ENCODE measurements at regions not wholly inside any gene's neighbourhood (a gene's known extent, or its start where the extent isn't known, plus 50 kb on each side); places are given as distances from the start of the nearest gene placed in this dataset.
A peak's percentile ranks its signal among the peaks of the same experiment; 100 is the strongest.

DNA sequence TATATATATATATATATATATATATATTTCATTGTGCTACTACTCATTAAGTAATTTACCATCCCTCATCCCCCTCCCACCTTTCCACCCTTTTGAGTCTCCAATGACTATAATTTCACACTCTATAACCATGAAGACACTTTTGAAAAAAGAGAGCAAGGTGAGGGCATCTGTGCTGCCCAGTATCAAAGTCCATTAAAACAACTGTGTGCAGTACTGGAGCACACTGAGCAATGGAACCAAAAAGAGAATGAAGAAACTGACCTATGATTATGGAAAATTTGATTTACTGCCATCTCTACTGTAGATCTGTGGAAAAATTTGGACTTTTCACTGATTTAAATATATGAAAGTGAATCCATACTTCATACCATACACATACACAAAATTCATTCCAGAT is 217.9 kb downstream of the COL4A1 start:
- no peak overlapping the region for H3K4me3 Mint-ChIP-seq
- H3K27me3 Mint-ChIP-seq (ENCODE audit: insufficient read depth), result no peaks in the 10 kb centered on the region
- no peak for DNase-seq
- no peaks in the 10 kb centered on the region for H3K36me3 Mint-ChIP-seq (ENCODE audit: low read depth)
- H3K27ac Mint-ChIP-seq, result no peak overlapping the region
- Histone ChIP-seq H3K27ac (ENCODE audit: low read depth, low read length) (no peak overlapping the region), H3K9me3 (ENCODE audit: control insufficient read depth, low read length) (no peaks in the 10 kb centered on the region), H3K9ac (ENCODE audit: extremely low read depth, low read length, poor library complexity, severe bottlenecking) (no peak overlapping the region), H3K36me3 (ENCODE audit: control insufficient read depth, insufficient read depth, low read length) (no peaks in the 10 kb centered on the region), H3K27me3 (ENCODE audit: control insufficient read depth, insufficient read depth, low read length, poor library complexity, severe bottlenecking) (no peaks in the 10 kb centered on the region), H3K4me1 (ENCODE audit: control insufficient read depth, insufficient read depth, low read length) (no peaks in the 10 kb centered on the region), H3K4me3 (ENCODE audit: low read length) (no peak overlapping the region)
- TF ChIP-seq, protein P1, sequence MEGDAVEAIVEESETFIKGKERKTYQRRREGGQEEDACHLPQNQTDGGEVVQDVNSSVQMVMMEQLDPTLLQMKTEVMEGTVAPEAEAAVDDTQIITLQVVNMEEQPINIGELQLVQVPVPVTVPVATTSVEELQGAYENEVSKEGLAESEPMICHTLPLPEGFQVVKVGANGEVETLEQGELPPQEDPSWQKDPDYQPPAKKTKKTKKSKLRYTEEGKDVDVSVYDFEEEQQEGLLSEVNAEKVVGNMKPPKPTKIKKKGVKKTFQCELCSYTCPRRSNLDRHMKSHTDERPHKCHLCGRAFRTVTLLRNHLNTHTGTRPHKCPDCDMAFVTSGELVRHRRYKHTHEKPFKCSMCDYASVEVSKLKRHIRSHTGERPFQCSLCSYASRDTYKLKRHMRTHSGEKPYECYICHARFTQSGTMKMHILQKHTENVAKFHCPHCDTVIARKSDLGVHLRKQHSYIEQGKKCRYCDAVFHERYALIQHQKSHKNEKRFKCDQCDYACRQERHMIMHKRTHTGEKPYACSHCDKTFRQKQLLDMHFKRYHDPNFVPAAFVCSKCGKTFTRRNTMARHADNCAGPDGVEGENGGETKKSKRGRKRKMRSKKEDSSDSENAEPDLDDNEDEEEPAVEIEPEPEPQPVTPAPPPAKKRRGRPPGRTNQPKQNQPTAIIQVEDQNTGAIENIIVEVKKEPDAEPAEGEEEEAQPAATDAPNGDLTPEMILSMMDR (conservative IDR thresholded peaks at IDR 0.05), result no peak
- H3K9me3 Mint-ChIP-seq, result peaks cover 3% of the 10 kb centered on the region
- H3K4me1 Mint-ChIP-seq, result no peaks in the 10 kb centered on the region

DNA sequence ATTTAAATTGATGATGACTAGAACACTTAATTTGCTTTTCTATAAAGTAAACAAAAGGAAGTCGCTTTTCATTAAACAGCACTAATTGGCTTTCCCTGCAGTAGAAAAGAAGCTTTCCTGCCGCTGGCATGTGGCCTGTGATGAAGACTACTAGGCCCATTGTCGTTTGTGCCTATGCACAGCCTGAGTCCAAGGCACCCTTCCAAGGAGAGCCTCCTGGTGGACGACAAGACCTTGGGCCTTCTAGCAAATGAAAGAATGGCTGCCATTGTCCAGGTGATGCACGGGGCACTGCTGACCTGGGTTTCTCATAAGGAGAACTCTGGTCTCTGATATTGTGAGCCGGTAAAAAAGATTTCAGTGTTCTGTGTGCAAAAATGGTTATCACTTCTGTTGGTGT is 233.0 kb downstream of the COL4A1 start:
- H3K27me3 ChIP-seq (ENCODE audit: control insufficient read depth, insufficient read depth, low read length, poor library complexity, severe bottlenecking), result no peaks in the 10 kb centered on the region
- H3K9me3 ChIP-seq (ENCODE audit: control insufficient read depth, low read length), result no peaks in the 10 kb centered on the region
- no peaks in the 10 kb centered on the region for H3K4me1 ChIP-seq (ENCODE audit: control insufficient read depth, insufficient read depth, low read length)
- H3K9ac ChIP-seq (ENCODE audit: extremely low read depth, low read length, poor library complexity, severe bottlenecking), result no peak overlapping the region
- H3K4me3 ChIP-seq (ENCODE audit: low read length), result no peak overlapping the region
- Mint-ChIP-seq H3K4me1 (peaks cover 10% of the 10 kb centered on the region), H3K27ac (no peak overlapping the region), H3K36me3 (ENCODE audit: low read depth) (no peaks in the 10 kb centered on the region), H3K9me3 (peaks cover 5% of the 10 kb centered on the region), H3K27me3 (ENCODE audit: insufficient read depth) (peaks cover 2% of the 10 kb centered on the region), H3K4me3 (no peak overlapping the region)
- TF ChIP-seq, protein P1 (conservative IDR thresholded peaks at IDR 0.05), result peak; percentile 65
- no peak for DNase-seq
- WGBS, 2 experiments (ENCODE audit: insufficient coverage in 1 of 2, insufficient read length in 1 of 2), result 83 to 97% methylated on average over 3 to 6 of the region's 6 CpGs
- no peaks in the 10 kb centered on the region for H3K36me3 ChIP-seq (ENCODE audit: control insufficient read depth, insufficient read depth, low read length)
- no peak overlapping the region for H3K27ac ChIP-seq (ENCODE audit: low read depth, low read length)

DNA sequence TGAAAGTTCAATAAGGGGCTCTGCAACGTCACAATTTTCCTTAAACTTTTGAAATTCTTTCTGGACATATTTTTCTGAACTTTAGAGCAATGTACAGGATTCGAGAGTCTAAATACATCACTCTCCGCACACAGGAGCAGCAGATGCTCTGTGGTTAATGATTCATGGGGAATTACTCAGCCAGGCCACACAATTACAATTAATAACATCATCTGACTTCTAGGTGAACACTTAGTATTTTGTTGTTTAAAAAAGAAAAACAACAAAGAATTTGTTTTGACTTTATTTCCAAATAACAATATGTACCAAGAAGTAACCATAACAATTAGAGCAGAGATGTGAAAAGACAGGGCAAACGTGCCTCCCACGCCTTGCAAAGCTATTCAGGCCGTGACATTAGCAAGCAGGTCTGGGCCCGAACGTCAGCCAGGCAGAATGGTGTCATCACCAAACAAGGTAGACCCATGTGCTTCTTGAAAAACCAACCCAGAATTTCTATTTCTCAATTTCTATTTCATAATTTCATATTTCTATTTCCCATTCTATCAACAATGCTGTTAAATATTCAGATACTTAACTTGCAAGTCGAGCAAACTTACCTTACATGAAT is 236.3 kb downstream of the COL4A1 start:
- Histone ChIP-seq H3K27ac (ENCODE audit: low read depth, low read length) (no peak overlapping the region), H3K4me1 (ENCODE audit: control insufficient read depth, insufficient read depth, low read length) (no peaks in the 10 kb centered on the region), H3K9ac (ENCODE audit: extremely low read depth, low read length, poor library complexity, severe bottlenecking) (no peak overlapping the region), H3K4me3 (ENCODE audit: low read length) (no peak overlapping the region), H3K27me3 (ENCODE audit: control insufficient read depth, insufficient read depth, low read length, poor library complexity, severe bottlenecking) (no peaks in the 10 kb centered on the region), H3K9me3 (ENCODE audit: control insufficient read depth, low read length) (no peaks in the 10 kb centered on the region), H3K36me3 (ENCODE audit: control insufficient read depth, insufficient read depth, low read length) (no peaks in the 10 kb centered on the region)
- DNase-seq, result no peak
- Mint-ChIP-seq H3K9me3 (no peaks in the 10 kb centered on the region), H3K36me3 (ENCODE audit: low read depth) (no peaks in the 10 kb centered on the region), H3K4me3 (no peak overlapping the region), H3K27ac (no peak overlapping the region), H3K27me3 (ENCODE audit: insufficient read depth) (no peaks in the 10 kb centered on the region), H3K4me1 (peaks cover 10% of the 10 kb centered on the region)
- TF ChIP-seq, protein P1 (conservative IDR thresholded peaks at IDR 0.05), result no peak
- 74 to 77% methylated on average over 6 to 9 of the region's 9 CpGs for WGBS, 2 experiments (ENCODE audit: insufficient coverage in 1 of 2, insufficient read length in 1 of 2)
